NCI-H1436 (cell line): ENCODE measurements at regions not wholly inside any gene's neighbourhood (a gene's known extent, or its start where the extent isn't known, plus 50 kb on each side); places are given as distances from the start of the nearest gene placed in this dataset.

Source experiments
- DNase-seq: peaks from one replicate; lab custom pipeline; 2025; lab: John Stamatoyannopoulos, UW

DNA sequence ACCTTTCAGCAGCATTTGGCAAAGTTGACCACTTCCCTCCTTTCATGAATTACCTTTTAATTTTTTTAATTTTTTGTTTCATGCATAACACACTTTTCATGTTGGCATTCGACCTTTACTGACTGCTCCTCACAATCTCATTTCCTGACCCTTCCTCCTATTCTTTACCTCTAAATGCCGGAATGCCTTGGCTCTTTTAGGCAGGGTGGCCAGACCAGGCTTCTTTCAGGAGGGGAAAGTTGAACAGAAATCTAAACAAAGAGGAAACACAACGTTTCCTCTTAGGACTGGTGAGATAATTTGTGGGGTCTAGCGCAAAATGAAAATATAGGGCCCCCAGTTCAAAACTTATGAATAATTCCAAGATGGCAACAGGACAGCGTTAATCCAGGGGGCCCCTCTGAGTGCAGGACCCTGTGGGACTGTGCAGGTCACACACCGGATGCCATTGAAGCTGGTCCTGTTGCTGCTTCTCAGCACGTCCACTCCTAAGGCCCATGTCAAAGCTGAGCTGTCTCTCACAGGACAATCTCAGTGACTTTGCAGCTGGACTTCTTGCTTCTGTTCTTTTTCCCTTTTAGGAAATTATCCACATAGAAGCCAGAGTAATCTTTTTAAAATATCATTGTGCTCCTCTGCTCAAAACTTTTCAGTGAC is 313.8 kb downstream of the HDGFL1 start:
- DNase-seq = no peak

DNA sequence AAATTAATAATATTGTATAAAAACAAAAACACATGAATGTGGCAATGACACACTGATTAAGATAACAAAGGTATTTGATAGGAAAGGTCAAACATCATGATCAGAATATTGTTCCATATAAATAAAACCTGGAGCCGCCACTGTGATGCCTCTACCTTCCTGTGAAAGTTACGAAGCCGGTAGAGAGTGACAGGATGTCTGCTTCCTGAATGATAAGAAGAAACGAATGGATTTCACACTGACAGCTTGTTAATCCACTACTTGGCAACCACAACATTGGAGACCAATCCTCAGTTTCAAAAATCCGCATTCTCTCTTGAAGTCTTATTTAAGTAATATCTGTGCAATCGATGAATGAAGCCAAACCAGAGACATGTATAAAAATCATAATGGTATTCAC is 315.1 kb downstream of the HDGFL1 start:
- DNase-seq = no peak

DNA sequence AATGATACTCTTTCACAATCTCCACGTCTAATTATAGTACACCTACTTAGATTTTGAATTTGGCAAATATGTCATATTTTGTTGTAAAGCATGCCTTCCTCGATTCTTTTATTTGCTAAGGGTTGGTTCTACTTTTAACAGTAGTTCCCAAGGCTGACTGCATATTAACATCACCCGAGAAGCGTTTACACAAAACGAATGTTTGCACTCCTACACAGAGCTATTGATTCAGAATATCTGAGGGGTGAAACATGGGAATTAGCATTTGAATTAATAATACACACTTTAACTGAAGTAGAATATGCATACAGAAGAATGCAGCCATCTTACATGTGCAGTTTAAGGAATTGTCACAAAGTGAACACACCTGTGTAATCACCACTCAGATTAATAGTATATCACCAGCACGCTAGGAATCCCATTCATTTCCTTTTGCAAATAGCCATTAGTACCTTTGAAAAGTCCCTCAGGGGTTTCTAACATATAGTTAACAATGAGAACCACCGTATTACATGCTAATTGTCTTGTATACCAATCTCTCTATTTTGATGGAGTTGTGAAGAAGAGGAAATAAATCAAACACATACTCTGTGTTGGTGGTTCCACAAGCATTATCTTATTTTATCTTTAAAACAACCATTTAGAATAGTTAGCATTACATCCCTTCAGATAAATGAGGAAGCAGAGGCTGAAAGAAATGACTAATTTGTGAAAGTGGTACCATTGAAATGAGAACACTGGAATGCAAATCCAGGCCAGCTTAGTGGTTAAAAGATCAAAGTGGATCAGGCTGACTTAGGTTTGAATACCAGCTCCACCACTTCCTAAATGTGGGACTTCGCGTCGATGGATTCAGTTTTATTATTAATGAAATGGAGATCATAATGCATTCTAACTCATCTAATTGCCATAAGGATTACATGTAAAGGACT is 317.6 kb downstream of the HDGFL1 start:
- DNase-seq = peak; percentile 55

DNA sequence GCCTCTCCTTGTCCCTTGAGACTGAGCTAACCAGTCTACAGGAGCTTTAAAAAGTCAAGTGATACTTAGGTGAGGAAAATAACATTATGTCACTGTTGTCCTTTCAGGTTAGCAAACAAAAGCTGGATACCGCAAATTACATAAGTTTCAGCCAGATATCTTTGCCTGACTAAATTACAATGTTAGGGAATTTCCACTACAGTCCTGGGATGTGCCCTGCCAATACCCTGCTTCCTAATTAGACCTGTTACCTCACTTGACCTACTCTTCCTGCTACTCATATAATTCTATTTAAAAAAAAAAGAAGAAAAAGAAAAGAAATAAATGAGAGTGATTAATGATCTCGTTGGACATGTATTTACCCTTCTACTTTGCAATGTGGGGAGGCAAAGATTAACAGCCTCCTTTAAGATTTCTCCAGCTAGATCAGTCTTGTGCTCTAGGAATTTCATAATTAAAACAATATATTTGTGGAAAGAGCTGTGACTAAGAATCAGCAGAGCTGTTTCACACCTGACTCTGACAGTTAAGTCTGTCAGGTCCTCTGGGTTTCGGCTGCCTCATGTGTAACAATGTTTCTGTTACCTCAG is 318.9 kb downstream of the HDGFL1 start:
- DNase-seq = peak; percentile 1

DNA sequence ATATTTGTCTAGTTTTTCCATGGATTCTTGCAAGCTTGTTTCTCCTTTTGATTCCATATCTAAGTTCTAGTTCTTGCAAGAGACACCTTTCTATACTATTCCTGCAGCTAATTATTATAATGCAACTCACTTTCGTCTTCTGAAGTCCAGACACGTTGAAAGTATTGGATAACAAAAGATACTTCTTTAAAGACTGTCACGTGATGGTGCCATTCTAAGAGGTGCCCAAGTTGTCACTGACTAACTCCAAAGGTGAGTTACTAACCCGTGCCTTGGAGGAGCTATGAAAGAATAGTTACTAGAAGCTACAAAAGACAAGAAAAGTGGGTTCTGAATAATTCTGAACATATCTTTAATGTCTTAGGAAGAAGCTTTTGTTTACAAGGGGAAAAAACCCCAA is 322.6 kb downstream of the HDGFL1 start:
- no peak for DNase-seq

DNA sequence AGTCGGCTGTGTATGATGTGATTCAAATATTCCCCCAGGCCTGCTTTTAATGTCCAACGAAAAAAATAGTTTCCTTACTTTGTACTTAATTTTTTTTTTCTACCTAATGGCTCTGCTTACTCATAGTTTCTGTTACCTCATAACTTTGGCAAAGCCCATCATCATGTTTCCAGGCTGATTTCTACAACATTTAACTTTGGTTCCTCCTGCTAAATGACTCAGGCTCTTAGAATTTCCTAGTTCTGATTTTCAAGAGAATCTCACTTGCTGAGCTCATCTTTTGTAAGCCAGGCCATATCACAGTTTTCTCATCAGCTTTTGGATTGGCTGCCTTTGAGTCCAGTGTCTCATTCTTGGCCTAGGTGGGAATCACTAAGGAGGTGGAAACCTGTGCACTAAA is 323.1 kb downstream of the HDGFL1 start:
- no peak for DNase-seq

DNA sequence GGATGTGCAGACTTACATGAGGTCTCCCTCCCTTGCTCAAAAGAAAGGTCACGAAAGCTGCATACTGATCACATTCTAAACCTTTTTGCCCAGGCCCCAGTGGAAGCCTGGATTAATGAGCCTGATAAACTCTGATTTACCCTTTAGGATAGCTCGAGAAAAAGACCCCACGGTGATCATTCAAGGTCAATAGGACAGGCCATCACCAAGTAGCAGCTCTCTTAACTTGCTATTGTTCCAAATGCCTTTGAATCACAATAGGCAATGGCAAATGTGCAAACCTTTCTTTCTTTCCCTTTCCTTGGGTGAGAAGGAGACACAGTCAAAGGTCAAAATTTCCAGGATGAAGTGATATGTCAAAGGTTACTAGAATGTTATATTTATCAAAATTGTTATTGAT is 327.3 kb downstream of the HDGFL1 start:
- DNase-seq = no peak

DNA sequence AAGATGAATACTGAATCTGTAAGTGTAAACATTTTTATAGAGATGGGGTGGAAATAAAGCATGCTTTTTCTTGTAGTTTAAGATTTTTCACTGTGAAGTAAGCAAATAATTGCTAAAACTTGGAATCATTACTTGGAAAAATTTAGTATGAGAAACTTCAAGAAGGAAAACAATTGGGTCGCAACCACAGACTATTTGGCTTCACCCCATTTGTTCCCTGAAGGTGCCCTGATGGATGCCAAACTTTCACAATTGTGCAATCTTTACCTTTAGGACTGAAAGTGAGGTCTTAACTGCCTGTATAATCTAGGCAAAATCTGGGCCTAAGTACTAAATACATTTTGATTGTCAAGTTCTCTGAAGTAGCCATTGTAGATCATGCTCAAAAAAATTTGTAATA is 330.1 kb downstream of the HDGFL1 start:
- DNase-seq = no peak

DNA sequence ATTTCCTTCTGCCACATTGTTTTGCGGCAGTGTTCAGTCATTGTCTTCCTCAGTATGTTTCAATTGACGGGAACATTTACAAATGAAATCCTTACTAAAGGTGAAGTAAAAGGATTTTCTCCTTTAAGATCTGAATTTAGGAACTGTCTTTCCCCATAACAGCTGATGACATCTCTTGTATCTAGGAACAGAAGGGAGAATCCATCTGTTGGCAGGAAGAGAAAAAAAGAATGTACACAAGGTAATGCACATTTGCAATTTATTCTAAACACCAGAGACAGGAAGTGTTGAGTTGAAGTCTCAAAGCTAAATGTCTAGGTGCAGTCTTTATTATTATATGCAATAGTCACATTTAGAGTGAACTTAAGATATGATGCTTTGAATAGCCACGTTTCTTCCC is 334.5 kb downstream of the HDGFL1 start:
- DNase-seq = no peak

DNA sequence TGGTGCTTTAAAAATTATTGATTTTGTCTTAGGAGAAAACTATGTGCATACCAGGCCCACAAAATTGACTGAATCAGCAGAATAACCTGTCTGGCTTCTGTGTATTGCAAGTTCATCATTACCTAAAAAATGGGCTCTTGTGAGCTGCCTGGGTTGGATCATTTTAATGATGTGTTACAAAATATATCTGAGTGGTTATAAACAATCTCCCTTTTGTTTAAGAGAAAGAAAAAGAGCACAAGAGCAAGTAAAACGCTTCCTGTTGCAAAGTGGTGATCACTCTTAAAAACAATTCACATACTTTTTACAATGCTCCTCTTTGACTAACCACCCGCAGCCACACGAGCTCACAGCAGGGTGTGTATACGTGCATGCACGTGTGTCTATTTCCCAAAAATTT is 335.1 kb downstream of the HDGFL1 start:
- DNase-seq = peak; percentile 25

DNA sequence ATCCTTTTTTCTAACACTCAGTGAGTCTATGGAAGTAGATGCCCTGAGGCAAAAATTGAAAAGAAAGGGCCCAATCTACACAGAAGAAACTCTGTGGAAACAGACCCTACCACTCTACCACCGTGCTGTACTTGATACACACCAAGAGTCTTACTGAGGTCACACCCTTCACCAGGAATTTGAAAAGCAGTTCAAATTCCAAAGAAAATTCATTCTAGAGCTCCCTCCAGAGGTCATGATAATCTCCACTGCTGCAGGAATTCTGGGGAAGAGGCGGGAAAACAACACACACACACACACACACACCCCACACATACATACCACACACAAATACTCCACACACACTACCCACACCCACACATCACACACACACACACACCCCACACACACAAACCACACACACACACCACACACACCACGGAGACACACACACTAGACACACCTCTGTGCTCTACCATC is 336.8 kb downstream of the HDGFL1 start:
- DNase-seq = no peak

DNA sequence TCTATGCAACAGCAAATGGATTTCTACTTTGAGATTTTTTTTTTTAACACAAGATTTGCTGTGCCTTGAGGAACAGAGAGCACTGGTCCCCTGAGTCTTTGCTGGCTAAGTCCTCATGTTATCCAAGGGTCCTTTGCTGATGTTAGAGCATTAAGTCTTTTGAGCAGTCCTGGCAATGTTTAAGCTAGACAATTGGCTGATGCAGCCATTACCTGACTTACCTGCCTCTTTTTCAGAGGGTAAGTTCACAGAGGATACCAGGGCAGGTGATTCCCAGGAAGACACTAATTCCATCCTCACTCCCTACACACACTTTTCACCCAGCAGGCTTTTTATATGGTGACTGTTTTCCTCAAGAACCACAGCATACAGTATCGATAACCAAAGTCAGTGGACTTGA is 337.7 kb downstream of the HDGFL1 start:
- DNase-seq = no peak

DNA sequence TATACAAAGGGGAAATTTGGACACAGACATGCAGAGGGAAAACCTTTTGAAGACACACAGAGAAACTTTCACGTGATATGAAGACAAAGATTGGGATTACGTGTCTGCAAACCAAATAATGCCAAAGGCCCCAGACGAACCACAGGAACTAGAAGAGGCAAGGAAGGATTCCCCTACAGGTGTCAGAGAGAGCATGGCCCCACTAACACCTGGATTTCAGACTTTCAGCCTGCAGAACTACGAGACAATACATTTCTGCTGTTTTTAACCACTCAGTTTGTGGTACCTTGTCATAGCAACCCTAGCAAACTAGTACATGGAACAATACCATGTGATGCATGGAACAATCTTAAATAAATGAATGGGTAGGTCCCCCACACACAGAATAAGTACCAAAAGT is 341.0 kb downstream of the HDGFL1 start:
- no peak for DNase-seq

DNA sequence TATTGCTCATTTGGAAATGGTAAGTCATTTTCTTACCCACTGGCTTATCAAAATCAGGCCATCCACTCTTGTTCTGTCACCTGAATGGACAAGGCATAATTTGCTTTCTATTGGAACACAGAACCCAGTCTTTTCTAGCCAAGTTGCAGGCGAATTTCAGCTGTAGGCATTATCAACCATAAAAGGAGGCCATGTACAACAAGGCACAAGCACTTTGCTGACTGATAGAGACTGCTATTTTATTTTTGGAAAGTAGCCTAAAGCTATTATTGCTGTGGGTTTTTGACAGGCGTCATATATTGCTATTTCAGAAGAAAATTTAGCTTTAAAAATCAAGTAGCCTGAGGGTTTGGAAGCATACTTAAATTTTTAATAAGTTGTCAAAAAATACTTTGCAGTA is 344.2 kb downstream of the HDGFL1 start:
- no peak for DNase-seq

DNA sequence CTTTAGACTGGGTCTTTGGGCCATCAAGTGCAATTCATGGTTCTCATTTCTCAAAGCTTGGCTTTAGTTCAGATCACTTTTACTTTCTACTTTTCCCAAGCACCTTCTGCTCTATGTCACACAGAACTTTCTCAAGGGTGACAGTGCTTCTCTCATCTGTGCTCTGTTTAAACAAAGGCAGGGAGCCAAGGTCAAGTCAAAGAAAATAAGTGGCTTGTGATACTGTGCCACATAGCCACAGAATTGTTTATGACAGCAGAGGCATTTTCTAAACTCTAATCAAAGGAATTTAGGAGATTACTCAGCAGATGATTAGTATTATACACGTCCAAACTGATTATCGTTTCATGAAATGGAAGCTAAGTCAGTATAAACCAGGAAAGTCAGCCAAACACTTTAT is 348.0 kb downstream of the HDGFL1 start:
- no peak for DNase-seq

DNA sequence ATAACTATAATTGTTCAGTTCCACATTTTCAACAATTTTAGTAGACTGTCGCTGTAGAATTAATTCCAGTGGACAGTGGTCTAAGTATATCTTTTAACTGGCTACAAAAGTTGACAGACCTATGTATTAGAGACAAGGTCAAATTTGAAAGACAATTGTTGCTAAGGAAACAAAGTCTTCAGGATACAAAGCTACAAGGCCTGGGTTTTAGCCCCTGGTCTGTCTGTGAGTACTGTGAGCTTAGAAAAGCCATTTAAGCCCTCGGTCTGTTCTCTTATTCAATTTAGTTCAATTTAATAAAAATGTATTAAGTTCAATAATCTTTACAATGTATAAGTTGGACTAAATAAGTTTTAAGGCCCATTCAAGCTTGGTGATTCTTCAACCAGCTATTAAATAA is 352.5 kb downstream of the HDGFL1 start:
- DNase-seq = no peak

DNA sequence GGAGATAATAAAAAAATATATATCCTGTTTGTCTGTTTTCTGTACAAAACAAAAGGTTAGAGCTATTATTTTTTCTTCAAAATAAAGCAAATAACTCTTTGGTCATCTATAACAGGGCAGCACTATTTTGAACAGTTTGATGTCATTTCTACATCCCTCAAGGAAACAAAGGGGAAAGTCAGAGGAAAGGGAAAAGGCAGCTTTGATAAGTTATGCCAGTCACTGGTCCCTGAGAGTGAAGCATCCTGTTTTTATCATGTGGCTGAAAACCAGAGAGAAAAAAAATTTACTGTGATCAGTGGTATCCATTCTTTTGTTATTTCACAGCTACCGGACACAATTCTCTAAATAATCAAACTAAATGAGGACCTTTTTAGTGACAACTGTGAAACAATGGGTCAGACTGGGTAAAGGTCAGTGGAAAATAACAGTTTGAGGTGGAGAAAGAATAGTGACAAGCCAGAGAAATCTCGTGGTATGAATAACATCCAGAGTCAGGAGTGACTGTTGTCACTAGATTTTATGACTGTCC is 356.0 kb downstream of the HDGFL1 start:
- DNase-seq = no peak

DNA sequence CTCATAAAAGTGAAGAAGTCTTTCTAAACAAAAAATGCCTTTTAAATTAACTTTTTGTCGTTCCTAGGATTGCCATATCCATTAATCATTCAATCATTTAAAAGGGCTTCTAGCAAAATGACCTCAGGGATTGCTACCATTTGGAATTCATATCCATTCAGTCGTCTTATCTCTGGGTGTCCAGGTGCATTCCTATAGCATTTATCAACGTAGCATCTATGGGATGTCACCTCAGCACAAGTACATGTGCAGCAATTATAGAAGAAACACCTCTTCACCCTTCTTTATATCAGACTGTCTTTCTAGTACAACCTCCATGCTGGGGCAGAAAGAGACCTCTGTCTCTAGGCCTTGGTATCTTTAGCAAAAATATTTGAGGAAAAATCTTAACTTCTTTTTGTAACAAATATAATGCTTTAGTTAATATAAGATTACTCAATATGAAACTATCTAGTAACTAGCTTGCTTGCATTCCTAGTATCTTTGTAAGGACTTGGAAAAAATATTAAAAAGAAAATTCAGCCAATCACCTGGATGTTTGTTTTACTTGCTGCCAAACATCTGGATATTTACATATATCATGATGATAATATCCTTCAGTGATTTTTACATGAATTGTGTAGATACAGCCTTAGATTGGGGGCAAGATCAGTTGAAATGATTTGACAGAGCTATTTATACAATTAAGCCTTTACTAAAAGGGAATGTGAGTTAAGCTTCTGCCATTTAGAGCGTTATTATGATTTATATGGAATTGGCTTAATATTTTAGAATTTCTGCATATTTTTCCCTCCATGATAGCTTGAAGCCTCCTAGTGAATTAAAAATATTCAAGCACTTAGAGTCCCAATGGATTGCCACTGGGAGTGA is 356.8 kb downstream of the HDGFL1 start:
- DNase-seq = no peak

DNA sequence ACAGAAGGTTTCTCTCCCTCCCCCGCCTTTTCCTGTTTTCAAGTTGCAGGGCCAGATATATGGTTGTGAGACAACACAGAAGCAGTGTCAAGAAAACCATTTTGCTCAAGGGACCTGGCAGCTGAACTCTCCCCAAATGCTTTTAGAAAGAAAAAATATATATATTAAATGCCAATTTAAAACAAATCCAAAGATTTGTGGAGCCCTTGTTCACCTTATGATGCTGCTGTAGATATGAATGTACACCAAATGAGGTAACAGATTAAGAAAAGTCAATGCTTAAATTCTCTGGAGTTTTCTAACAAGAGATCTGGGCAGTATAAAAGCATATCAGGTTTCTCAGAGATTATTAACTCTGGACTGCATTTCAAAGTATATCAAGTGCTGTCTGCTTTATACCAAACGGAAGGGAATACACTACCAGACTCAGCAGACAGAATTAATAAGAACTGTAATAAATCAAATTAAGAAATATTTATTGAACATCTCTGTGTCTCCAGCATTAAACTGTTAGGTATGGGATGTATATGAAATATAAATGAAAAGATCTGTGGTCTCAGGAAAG is 357.5 kb downstream of the HDGFL1 start:
- no peak for DNase-seq

DNA sequence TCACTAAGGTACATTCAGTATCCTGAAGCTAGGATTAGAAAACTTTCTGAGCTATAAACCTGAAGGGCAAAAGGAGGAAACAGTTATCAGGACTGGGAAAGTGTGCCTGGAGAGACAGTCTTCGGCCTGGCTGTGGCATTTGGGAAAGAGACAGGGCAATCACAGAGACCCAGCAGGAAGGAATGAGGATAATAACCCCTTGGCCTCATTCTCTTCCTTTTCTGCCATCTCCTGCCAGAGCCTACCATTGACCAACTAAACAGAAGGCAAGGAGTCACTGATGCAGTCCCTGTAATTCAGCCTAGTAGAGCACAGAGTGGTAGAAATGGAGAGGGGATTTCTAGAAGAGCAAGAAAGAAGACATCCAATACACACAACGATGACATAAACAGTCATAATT is 359.4 kb downstream of the HDGFL1 start:
- DNase-seq = no peak

DNA sequence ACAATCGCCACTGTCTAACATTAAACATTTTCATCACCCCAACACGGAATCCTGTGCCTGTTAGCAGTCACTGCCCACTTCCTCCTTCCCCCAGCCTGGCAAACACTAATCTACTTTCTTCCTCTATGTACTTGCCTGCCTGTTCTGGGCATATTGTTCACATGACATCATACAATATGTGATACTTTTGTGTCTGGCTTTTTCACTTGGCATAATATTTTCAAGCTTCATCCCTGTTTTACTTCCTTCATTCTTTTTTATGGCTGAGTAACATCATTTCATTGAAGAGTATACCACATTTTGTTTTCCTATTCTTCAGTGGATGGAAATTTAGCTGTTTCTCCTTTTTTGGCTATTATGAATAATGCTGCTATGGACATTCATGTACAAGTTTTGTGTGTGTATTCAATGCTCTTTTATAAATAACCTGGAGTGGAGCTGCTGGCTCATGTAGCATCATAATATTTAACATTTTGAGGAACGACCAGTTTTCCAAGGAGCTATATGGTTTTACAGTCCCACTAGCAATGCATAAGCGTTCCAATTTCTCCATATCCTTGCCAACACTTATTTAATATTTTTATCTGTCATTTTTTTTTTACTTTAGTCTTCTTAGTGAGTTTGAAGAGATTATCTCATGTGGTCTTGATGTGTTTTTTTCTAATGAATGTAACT is 360.1 kb downstream of the HDGFL1 start:
- DNase-seq = no peak
